Stimulated activated effector memory CD8-positive, alpha-beta T cell treated with anti-CD3 and anti-CD28 coated beads, Interleukin-12 subunit alpha, Interleukin-12 subunit beta, amount 100 ng/mL, for 72 hours (primary cell): ENCODE measurements at regions not wholly inside any gene's neighbourhood (a gene's known extent, or its start where the extent isn't known, plus 50 kb on each side); places are given as distances from the start of the nearest gene placed in this dataset.

Experiments
- ATAC-seq: fragments of 150-1000 bp; cut with Tn5 transposase; 2 replicates; pipeline ENCODE4 v1.10.0; 2021
- DNase-seq, 2 donors: peaks; one replicate each; pipeline ENCODE4 v3.0.0; 2021 to 2022; ENCODE audit warnings: low spot score in 2 of 2
- H3K27ac Mint-ChIP-seq: one replicate; pipeline ENCODE4 v1.8.0; 2022; ENCODE audit warnings: mild to moderate bottlenecking, mixed read lengths
- H3K36me3 Mint-ChIP-seq: one replicate; pipeline ENCODE4 v1.8.0; 2022; ENCODE audit warnings: mild to moderate bottlenecking, mixed read lengths
- H3K4me1 Mint-ChIP-seq: one replicate; pipeline ENCODE4 v1.8.0; 2022; ENCODE audit warnings: mixed read lengths
- H3K4me3 Mint-ChIP-seq: one replicate; pipeline ENCODE4 v1.8.0; 2022; ENCODE audit warnings: mild to moderate bottlenecking, mixed read lengths
- H3K9me3 Mint-ChIP-seq: one replicate; pipeline ENCODE4 v1.8.0; 2022; ENCODE audit warnings: mixed read lengths

DNA sequence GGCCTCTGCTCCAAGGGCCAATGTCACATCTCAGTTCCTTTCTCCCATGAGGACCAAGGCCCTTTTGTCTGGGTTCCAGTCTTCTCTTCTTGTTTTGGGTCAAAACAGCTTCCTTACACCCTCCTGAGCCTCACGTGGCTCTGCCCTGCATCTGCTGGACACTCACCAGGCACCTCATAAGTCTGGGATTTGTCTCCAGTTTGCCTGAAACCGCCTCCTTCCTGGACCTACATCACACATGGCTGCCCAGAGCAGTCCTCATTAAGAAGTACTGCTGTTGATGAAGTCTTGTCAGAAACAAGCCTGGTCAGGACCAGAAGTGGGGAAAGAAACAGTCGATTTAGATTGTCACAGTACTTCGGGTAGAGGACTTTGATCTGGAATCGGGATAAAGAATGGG lies 173.4 kb upstream of the BMPER start:
- Mint-ChIP-seq H3K4me3 (no peak overlapping the region), H3K9me3 (peaks cover 3% of the 10 kb centered on the region), H3K4me1 (no peaks in the 10 kb centered on the region), H3K27ac (no peak overlapping the region), H3K36me3 (no peaks in the 10 kb centered on the region)
- ATAC-seq: no peak
- DNase-seq: no peak

DNA sequence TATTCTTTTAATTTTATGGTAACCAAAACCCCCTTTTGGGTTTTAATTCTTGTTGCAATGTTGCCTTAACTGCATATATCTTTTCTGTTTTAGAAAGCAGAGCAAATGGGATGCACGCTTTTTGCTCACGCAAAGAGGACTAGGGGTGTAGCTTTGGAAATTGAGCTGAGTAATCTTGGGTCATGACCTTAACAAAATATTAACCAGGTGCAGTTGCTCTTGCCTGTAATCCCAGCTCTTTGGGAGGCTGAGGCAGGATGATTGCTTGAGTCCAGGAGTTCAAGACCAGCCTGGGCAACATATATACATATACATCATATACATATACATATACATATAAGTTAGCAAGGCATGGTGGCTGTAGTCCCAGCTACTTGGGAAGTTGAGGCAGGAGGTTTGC lies 172.9 kb upstream of the BMPER start:
- H3K9me3 Mint-ChIP-seq: peaks cover 3% of the 10 kb centered on the region
- H3K4me1 Mint-ChIP-seq: no peaks in the 10 kb centered on the region
- H3K27ac Mint-ChIP-seq: no peak overlapping the region

DNA sequence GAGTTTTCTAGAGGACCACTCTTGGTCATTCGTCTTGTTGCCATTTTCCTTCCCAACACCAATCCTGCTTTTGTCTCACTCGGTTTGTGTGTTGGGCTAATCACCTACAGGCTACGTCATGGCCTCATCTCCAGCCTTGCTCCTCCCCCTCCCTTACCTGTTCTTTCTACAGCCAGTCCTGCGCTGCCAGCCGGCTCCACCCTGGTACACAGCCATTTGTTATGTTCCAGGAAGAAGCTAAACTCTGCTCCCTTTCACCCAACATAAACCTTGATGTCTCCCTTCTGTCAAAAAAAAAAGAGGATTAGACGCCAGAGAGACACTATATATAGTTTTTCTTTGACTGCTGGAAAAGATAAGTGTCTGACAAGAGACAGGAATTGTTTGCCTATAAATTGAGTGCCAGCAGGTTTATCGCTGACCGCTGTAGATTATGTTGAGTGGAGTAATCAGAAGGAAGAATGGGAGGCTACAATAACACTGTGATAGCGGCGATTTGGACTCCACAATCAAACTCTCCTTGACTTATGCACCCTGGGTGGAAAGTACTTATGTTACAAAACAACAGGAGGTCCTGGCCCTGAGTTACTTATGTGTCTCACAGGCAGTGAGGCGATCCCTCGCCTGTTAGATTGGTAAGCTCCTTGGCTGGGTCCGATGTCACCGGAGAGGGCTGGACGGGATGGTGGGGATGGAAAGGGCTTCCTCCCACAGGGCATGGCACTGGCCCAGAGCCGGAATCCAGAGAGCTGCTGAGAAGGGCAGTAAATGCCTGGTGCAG lies 171.3 kb upstream of the BMPER start:
- no peak overlapping the region for H3K27ac Mint-ChIP-seq
- H3K4me1 Mint-ChIP-seq: no peaks in the 10 kb centered on the region
- H3K4me3 Mint-ChIP-seq: no peak overlapping the region
- no peak for ATAC-seq
- H3K9me3 Mint-ChIP-seq: peaks cover 3% of the 10 kb centered on the region
- no peak for DNase-seq
- H3K36me3 Mint-ChIP-seq: no peaks in the 10 kb centered on the region

More for the DNA sequence above, 172.9 kb upstream of the BMPER start:
- ATAC-seq (no peak), DNase-seq (no peak)
- Mint-ChIP-seq H3K4me3 (no peak overlapping the region), H3K36me3 (no peaks in the 10 kb centered on the region)

DNA sequence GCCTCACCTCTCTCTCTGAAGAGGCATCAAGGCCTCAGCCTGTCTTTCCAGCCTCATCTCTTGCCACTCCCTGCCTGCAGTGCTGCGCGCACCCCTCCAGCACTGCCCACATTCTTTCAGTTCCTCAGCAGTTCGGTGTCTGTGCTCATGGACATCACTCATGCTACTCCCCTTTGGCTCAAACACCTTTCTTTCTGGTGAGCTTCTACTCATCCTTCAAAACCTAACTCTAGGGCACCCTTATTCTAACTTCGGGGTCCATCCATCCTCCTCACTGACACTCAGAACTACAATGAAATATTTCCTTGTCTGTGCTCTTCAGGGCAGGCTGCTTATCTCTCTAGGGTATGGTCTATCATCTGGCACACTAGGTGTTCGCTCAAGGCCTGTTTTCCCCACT lies 169.9 kb upstream of the BMPER start:
- no peak overlapping the region for H3K4me3 Mint-ChIP-seq
- H3K27ac Mint-ChIP-seq: no peak overlapping the region
- H3K9me3 Mint-ChIP-seq: no peaks in the 10 kb centered on the region
- H3K36me3 Mint-ChIP-seq: no peaks in the 10 kb centered on the region
- ATAC-seq (no peak), DNase-seq (no peak)
- H3K4me1 Mint-ChIP-seq: no peaks in the 10 kb centered on the region

DNA sequence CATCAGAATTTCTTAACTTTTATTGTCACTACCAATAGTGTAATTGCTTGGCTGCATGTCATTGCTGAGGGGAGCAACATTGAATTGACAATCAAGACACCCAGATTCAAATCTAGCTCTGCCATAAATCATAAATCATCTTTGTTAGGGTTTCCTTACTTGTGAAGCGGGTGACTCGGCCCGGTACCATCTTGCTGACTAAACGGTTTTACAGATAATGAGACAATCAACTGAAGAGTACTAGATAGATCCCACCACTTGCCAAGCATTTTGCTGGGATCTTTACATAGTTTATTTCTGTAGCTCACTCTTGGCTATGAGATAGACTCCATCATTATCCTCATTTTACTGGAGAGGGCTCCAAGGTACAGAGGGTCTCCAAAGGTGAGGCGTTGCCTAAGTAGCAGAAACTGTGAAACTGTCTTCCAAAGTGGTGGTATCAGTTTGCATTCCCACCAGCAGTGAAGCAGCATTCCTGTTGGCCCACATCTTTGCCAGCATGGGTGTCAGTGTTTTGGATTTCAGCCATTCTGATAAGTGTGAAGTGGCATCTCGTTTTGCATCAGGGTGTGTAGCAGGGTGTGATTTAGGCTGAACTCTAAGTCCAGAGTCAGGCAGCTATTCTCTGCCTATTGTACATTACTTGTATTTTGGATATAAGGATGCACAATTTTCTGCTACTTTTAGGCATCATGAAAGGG lies 168.7 kb upstream of the BMPER start:
- Mint-ChIP-seq H3K36me3 (no peaks in the 10 kb centered on the region), H3K9me3 (no peaks in the 10 kb centered on the region), H3K27ac (no peak overlapping the region), H3K4me3 (no peak overlapping the region), H3K4me1 (no peaks in the 10 kb centered on the region)
- DNase-seq: no peak
- ATAC-seq: no peak

DNA sequence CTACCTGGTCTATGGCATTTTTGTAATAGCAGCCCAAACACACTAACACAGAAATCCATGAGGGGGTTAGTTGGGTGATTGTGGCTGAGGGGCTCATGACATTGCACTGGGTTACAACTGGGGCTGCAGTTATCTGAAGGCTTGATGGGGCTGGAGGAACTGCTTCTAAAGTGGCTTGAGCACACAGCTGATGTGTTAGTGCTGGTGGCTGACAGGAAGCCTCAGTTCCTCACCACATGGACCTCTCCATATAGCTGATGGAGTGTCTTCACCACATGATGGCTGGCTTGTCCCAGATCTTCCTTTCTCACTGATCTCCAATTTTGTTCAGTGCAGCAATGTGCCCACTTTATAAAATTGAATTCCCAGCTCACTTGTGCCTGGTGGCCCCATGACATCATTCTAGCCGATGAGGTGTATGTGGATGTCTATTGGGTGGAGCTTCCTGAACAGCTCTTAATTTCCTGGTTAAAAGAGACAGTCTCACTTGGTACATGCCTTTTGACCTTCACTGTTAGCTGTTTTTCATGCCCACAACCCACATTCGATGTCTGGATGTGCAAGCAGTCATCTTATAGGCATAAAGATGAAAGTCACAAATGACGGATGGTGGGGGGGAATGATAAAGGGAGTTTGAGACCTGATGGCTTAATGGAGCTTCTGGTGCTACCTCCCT lies 166.9 kb upstream of the BMPER start:
- peaks cover 2% of the 10 kb centered on the region for H3K9me3 Mint-ChIP-seq
- ATAC-seq (no peak), DNase-seq (no peak)
- no peak overlapping the region for H3K4me3 Mint-ChIP-seq
- peaks cover 8% of the 10 kb centered on the region for H3K4me1 Mint-ChIP-seq
- no peaks in the 10 kb centered on the region for H3K36me3 Mint-ChIP-seq
- H3K27ac Mint-ChIP-seq: no peak overlapping the region

DNA sequence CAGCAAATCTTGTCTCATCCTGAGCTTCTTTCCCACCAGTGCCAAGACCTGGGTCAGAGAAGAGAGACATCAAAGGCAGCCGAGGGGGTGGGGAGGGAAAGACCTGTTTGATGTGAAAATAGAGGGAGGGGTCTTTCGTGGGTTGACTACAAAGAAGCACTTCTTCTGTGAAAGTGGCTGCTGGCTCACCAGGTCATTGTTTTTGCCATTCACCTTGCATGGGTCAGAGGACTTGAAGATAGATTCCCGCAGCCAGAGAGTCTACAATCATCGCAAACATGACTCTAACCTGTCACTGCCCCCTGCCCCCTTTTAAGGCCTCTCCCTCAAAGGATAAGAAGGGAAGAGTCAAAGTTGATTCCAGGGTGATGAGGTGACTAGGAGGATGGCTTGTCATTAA lies 166.1 kb upstream of the BMPER start:
- peaks cover 2% of the 10 kb centered on the region for H3K9me3 Mint-ChIP-seq
- no peak for ATAC-seq

DNA sequence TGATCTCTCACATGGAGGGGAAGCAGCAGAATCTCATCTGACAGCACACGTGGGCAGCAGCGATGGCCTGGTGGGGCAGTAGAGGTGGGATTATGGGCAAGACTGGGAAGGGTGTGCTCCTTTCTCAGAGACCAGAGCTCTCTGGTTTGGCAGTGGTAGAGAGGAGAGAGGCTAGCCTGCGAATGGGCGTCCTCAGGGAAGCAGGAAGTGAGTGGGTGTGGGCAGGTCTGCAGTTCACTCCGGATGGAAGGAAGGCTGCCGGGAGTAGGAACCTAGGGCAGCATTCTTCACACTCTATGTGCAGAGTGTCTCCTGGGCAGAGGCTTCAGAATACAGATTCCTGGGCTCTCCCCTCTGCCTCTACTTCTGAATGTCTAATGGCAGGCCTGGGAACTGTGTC lies 162.8 kb upstream of the BMPER start:
- DNase-seq: no peak
- Mint-ChIP-seq H3K27ac (no peak overlapping the region), H3K4me3 (no peak overlapping the region), H3K4me1 (peaks cover 8% of the 10 kb centered on the region), H3K36me3 (no peaks in the 10 kb centered on the region), H3K9me3 (peaks cover 2% of the 10 kb centered on the region)
- no peak for ATAC-seq

More for the DNA sequence above, 166.1 kb upstream of the BMPER start:
- Mint-ChIP-seq H3K4me3 (no peak overlapping the region), H3K4me1 (peaks cover 8% of the 10 kb centered on the region), H3K27ac (no peak overlapping the region), H3K36me3 (no peaks in the 10 kb centered on the region)
- DNase-seq: no peak

DNA sequence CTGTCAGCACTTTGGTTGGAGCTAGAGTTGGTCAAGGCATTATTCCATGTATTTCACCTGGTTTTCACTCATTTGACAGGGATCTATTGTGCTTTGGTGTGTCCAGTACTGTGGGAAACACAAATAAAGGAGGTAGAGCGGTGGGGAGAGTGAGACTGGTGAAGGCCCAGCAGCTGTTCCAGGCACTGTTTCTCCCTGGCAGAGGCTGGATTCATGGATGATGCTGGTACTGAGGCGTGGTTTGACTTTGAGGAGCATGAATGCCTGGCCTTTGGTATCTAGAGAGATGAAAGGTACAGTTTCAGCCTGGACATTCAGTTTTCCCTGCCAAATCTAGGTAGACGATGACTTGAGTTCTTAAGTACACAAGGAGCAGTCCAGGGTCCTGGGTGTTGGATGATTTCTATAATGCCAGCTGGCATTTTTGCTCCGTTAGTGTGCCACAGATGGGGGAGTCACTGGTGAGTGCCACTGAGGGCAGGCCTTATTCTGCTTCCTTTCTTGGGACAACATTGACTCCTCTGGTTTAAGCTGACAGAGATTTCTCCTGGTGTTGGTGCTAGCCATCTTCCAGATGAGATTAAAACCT lies 162.2 kb upstream of the BMPER start:
- ATAC-seq: no peak
- Mint-ChIP-seq H3K36me3 (no peaks in the 10 kb centered on the region), H3K9me3 (peaks cover 2% of the 10 kb centered on the region), H3K4me3 (no peak overlapping the region), H3K27ac (no peak overlapping the region), H3K4me1 (peaks cover 8% of the 10 kb centered on the region)
- DNase-seq: no peak

DNA sequence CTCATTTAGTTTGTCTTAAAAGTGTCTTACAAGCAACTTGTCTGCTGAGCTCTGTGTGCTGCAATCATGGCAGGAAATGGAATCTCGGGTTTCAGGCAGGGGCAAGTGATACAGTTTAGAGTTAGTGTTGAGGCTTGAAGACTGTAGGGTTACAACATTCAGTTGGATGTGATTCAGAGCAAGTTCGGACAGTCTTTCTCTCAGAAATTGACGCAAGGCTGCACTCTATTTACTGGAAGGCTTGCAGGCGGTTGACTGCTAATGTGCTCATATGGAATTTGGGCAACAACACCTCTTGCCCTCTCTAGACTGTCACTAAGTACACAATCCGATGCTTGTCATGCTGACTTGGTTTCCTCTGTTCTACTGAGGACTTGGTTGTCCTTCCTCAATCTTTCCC lies 161.7 kb upstream of the BMPER start:
- no peak overlapping the region for H3K27ac Mint-ChIP-seq
- DNase-seq (no peak), ATAC-seq (no peak)
- H3K9me3 Mint-ChIP-seq: peaks cover 2% of the 10 kb centered on the region
- no peaks in the 10 kb centered on the region for H3K36me3 Mint-ChIP-seq
- peaks cover 8% of the 10 kb centered on the region for H3K4me1 Mint-ChIP-seq
- no peak overlapping the region for H3K4me3 Mint-ChIP-seq

DNA sequence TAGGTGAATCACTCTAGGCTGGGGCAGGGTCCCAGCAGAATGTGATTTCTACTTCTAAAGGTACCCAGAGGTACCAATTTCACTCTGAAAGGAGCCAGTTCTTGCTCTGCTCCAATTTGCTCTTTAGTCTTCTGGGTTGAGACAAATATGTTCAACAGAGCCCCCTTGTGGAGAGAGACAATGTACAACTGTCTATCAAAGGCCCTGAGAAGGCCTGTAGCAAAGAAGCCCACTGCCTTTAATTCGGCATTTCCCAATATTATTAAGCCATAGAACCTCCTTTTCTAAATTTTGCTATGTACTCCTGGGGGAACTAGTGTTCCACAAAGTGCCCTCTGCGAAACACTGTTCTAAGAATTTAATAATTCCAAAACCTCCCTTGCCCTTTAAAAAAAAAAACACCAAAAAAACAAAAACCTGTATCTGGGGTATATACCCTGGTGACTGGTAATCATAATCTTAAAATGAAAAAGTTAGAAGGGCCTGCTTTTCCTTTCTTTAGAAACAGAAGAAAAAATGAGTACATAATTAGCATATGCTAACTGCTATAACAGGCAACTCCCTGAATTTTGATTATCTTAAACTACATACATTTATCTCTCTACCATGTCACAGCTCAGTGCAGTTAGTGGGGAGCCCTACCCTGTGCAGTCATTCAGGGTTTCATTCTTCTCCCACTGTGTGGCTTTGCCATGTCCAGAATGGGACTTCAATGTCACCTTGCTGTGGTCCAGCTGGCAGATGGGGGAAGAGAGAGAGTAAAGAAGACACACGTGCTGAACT lies 160.9 kb upstream of the BMPER start:
- Mint-ChIP-seq H3K9me3 (peaks cover 2% of the 10 kb centered on the region), H3K4me1 (peaks cover 8% of the 10 kb centered on the region), H3K27ac (no peak overlapping the region), H3K4me3 (no peak overlapping the region), H3K36me3 (no peaks in the 10 kb centered on the region)
- ATAC-seq (peak; percentile 28), DNase-seq (no peak)

DNA sequence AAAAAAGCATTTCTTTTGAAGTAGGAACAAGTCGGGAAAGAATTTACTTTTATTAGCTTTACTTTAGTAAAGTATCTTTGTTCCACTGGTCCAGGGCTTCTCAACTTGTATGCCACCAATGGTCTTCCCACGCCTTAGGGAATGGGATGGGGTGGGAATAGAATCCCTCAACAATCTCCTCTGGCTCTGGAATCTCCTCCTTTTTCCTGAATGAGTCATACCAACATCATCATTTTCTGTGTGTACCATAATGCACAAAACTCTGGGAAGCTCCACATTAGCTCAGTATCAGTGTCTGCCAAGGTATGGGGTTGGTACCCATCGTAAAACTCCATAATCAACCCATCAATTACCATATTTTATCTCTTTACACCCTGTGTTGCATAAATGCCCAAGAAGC lies 159.4 kb upstream of the BMPER start:
- Mint-ChIP-seq H3K4me1 (peaks cover 8% of the 10 kb centered on the region), H3K4me3 (no peak overlapping the region), H3K27ac (no peak overlapping the region), H3K9me3 (peaks cover 2% of the 10 kb centered on the region), H3K36me3 (no peaks in the 10 kb centered on the region)
- DNase-seq (no peak), ATAC-seq (no peak)

DNA sequence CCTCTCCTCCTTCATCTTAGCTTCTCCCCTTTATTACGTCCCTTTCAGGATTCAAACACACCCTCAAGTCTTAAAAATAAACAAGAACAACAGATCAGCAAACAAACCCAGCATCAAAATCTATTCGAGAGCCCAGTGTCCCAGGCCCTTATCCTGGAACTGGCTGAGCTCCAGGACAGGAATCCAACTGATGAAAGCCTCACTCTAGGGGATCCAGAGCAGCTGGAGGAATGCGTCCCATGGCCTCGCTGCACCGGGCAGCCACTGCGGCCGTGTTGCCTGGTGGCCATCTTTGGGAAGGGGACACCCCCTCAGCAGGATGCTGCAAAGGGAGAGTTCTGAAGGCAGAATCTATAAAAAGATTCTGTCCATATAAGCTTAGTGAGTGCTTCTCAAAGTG lies 156.5 kb upstream of the BMPER start:
- Mint-ChIP-seq H3K36me3 (no peaks in the 10 kb centered on the region), H3K4me1 (no peaks in the 10 kb centered on the region), H3K9me3 (no peaks in the 10 kb centered on the region), H3K27ac (no peak overlapping the region), H3K4me3 (no peak overlapping the region)
- ATAC-seq: no peak
- no peak for DNase-seq

DNA sequence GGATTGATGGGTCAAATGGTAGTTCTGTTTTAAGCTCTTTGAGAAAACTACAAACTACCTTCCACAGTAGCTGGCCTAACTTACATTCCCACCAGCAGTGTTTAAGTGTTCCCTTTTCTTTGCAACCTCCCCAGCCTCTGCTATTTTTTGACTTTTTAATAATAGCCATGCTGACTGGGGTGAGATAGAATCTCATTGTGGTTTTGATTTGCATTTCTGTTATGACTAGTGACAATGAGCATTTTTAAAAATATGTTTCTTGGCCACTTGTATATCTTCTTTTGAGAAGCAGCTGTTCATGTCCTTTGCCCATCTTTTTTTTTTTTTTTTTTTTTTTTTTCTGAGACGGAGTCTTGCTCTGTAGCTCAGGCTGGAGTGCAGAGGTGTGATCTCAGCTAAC lies 155.2 kb upstream of the BMPER start:
- DNase-seq (no peak), ATAC-seq (no peak)
- Mint-ChIP-seq H3K4me3 (no peak overlapping the region), H3K36me3 (no peaks in the 10 kb centered on the region), H3K27ac (no peak overlapping the region), H3K4me1 (no peaks in the 10 kb centered on the region), H3K9me3 (no peaks in the 10 kb centered on the region)

DNA sequence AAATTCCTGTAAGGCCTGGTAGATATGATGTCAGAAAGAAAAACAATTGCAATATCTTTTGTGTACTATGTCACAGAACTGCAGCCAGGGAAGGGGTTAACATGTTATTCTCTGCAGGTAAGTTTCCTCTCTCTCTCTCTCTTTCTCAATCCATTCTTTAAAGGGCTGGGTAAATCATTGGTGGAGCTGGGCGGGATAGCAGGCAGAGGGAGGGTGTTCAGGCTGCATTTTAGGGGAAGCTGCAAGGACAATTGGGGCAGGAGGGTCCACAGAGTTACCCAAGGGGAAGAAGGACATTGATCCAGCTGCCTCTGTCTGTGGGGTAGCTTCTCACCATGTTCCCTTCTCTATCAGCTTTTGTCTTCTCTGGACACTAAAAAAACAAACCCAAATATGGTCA lies 153.9 kb upstream of the BMPER start:
- ATAC-seq: no peak
- Mint-ChIP-seq H3K27ac (no peak overlapping the region), H3K36me3 (no peaks in the 10 kb centered on the region), H3K9me3 (no peaks in the 10 kb centered on the region), H3K4me1 (no peaks in the 10 kb centered on the region), H3K4me3 (no peak overlapping the region)
- no peak for DNase-seq
